ENCODE measurements at regions not wholly inside any gene's neighbourhood (a gene's known extent, or its start where the extent isn't known, plus 50 kb on each side); places are given as distances from the start of the nearest gene placed in this dataset.
"Not testable (repeated sequence)": the region's sequence is repeated elsewhere in the genome, so short reads cannot be mapped to it uniquely, and the experiment has no call there.

DNA sequence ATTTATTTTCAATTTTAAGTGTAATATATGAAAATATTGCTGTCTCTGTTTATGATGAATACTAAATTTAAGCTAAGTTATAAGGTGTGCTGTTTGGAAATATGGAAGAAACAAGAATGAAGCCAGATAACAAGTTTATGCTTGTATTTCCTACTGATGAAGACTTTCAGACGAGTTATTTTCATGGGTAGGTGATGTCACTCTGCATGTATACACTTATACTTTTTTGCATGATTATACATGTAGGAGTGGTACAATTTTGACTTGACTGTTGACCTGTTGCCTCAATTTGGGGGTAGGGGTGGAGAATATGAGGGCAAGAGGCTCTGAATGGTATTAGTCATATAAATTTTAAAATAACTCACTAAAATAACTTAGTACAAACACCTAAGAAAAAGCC, 133.7 kb downstream of the HAUS1 start:
- TF ChIP-seq ZNF70 (CRISPR knock-in tag; IDR thresholded peaks at IDR 0.05) (no peak), ARNTL (CRISPR knock-in tag; IDR thresholded peaks at IDR 0.05; ENCODE audit: borderline replicate concordance, low read depth) (no peak), ZFP30 (CRISPR knock-in tag; IDR thresholded peaks at IDR 0.05) (no peak), ZNF8 (CRISPR knock-in tag; IDR thresholded peaks at IDR 0.05) (no peak)
- TF ChIP-seq, protein P1, sequence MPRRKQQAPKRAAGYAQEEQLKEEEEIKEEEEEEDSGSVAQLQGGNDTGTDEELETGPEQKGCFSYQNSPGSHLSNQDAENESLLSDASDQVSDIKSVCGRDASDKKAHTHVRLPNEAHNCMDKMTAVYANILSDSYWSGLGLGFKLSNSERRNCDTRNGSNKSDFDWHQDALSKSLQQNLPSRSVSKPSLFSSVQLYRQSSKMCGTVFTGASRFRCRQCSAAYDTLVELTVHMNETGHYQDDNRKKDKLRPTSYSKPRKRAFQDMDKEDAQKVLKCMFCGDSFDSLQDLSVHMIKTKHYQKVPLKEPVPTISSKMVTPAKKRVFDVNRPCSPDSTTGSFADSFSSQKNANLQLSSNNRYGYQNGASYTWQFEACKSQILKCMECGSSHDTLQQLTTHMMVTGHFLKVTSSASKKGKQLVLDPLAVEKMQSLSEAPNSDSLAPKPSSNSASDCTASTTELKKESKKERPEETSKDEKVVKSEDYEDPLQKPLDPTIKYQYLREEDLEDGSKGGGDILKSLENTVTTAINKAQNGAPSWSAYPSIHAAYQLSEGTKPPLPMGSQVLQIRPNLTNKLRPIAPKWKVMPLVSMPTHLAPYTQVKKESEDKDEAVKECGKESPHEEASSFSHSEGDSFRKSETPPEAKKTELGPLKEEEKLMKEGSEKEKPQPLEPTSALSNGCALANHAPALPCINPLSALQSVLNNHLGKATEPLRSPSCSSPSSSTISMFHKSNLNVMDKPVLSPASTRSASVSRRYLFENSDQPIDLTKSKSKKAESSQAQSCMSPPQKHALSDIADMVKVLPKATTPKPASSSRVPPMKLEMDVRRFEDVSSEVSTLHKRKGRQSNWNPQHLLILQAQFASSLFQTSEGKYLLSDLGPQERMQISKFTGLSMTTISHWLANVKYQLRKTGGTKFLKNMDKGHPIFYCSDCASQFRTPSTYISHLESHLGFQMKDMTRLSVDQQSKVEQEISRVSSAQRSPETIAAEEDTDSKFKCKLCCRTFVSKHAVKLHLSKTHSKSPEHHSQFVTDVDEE (CRISPR knock-in tag; IDR thresholded peaks at IDR 0.05), result no peak
- TF ChIP-seq, protein P2, sequence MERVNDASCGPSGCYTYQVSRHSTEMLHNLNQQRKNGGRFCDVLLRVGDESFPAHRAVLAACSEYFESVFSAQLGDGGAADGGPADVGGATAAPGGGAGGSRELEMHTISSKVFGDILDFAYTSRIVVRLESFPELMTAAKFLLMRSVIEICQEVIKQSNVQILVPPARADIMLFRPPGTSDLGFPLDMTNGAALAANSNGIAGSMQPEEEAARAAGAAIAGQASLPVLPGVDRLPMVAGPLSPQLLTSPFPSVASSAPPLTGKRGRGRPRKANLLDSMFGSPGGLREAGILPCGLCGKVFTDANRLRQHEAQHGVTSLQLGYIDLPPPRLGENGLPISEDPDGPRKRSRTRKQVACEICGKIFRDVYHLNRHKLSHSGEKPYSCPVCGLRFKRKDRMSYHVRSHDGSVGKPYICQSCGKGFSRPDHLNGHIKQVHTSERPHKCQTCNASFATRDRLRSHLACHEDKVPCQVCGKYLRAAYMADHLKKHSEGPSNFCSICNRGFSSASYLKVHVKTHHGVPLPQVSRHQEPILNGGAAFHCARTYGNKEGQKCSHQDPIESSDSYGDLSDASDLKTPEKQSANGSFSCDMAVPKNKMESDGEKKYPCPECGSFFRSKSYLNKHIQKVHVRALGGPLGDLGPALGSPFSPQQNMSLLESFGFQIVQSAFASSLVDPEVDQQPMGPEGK (CRISPR knock-in tag; IDR thresholded peaks at IDR 0.05; ENCODE audit: borderline replicate concordance), result no peak
- no peak for ATAC-seq

DNA sequence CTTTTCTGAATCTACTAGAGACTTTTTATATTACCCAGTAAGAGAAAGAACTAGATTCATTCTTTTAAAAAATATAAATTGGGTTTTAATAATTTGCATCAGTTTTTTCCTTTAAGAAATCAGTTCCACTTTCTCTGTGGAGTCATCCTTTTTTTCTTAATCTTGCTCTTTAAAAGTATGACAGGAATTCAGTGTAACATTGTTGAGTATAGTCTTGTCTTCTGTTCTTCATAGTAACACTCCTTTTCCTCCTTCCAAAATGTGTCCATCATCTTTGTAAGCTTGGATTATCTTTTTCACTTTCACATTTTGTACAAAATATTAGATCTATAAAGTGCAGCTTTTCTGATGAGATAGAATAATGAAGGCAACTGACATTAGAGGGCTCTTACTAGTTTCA, 135.4 kb downstream of the HAUS1 start:
- TF ChIP-seq SNAI2 (CRISPR knock-in tag; IDR thresholded peaks at IDR 0.05), result no peak
- no peak for TF ChIP-seq ARNTL (CRISPR knock-in tag; IDR thresholded peaks at IDR 0.05; ENCODE audit: borderline replicate concordance, low read depth)
- TF ChIP-seq ZFP30 (CRISPR knock-in tag; IDR thresholded peaks at IDR 0.05), result no peak
- no peak for TF ChIP-seq ZFP3 (CRISPR knock-in tag; IDR thresholded peaks at IDR 0.05)
- TF ChIP-seq, protein P3, sequence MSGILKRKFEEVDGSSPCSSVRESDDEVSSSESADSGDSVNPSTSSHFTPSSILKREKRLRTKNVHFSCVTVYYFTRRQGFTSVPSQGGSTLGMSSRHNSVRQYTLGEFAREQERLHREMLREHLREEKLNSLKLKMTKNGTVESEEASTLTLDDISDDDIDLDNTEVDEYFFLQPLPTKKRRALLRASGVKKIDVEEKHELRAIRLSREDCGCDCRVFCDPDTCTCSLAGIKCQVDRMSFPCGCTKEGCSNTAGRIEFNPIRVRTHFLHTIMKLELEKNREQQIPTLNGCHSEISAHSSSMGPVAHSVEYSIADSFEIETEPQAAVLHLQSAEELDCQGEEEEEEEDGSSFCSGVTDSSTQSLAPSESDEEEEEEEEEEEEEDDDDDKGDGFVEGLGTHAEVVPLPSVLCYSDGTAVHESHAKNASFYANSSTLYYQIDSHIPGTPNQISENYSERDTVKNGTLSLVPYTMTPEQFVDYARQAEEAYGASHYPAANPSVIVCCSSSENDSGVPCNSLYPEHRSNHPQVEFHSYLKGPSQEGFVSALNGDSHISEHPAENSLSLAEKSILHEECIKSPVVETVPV (CRISPR knock-in tag; IDR thresholded peaks at IDR 0.05), result no peak
- TF ChIP-seq, protein P1 (CRISPR knock-in tag; IDR thresholded peaks at IDR 0.05), result no peak
- TF ChIP-seq, protein P4, sequence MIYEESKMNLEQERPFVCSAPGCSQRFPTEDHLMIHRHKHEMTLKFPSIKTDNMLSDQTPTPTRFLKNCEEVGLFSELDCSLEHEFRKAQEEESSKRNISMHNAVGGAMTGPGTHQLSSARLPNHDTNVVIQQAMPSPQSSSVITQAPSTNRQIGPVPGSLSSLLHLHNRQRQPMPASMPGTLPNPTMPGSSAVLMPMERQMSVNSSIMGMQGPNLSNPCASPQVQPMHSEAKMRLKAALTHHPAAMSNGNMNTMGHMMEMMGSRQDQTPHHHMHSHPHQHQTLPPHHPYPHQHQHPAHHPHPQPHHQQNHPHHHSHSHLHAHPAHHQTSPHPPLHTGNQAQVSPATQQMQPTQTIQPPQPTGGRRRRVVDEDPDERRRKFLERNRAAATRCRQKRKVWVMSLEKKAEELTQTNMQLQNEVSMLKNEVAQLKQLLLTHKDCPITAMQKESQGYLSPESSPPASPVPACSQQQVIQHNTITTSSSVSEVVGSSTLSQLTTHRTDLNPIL (CRISPR knock-in tag; IDR thresholded peaks at IDR 0.05; ENCODE audit: low read depth), result no peak
- no peak for TF ChIP-seq RARB (CRISPR knock-in tag; IDR thresholded peaks at IDR 0.05)
- TF ChIP-seq, protein P2 (CRISPR knock-in tag; IDR thresholded peaks at IDR 0.05; ENCODE audit: borderline replicate concordance), result no peak
- ATAC-seq, result peak; percentile 51; the same call in 2 of the 3 replicates

DNA sequence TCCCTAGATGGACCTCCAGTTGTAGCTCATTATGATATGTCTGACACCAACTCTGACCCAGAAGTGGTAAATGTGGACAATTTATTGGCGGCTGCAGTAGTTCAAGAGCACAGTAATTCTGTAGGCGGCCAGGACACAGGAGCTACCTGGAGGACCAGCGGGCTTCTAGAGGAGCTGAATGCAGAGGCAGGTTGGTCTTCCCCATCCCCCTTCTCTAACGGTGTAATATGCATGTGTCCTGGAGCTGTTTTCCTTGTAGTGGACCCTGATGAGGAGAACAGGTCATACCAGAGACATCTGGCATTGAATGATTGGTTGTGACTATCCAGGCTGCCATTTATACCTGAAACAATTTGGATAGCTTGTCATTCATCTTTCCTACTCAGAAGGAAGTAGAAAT, 135.8 kb downstream of the HAUS1 start:
- no peak for TF ChIP-seq BACH2 (CRISPR knock-in tag; IDR thresholded peaks at IDR 0.05; ENCODE audit: borderline replicate concordance)
- TF ChIP-seq, protein P3 (CRISPR knock-in tag; IDR thresholded peaks at IDR 0.05), result no peak
- no peak for TF ChIP-seq RARB (CRISPR knock-in tag; IDR thresholded peaks at IDR 0.05)
- TF ChIP-seq ZFP3 (CRISPR knock-in tag; IDR thresholded peaks at IDR 0.05), result no peak
- TF ChIP-seq ARNTL (CRISPR knock-in tag; IDR thresholded peaks at IDR 0.05; ENCODE audit: borderline replicate concordance, low read depth), result no peak
- TF ChIP-seq ZNF565 (CRISPR knock-in tag; conservative IDR thresholded peaks at IDR 0.05; ENCODE audit: low read depth), result no peak
- no peak for TF ChIP-seq SNAI2 (CRISPR knock-in tag; IDR thresholded peaks at IDR 0.05)
- TF ChIP-seq TOX (CRISPR knock-in tag; IDR thresholded peaks at IDR 0.05; ENCODE audit: borderline replicate concordance), result no peak
- no peak for TF ChIP-seq ESRRG (CRISPR knock-in tag; IDR thresholded peaks at IDR 0.05)
- TF ChIP-seq ISL1 (CRISPR knock-in tag; IDR thresholded peaks at IDR 0.05), result no peak
- ATAC-seq, result no peak

DNA sequence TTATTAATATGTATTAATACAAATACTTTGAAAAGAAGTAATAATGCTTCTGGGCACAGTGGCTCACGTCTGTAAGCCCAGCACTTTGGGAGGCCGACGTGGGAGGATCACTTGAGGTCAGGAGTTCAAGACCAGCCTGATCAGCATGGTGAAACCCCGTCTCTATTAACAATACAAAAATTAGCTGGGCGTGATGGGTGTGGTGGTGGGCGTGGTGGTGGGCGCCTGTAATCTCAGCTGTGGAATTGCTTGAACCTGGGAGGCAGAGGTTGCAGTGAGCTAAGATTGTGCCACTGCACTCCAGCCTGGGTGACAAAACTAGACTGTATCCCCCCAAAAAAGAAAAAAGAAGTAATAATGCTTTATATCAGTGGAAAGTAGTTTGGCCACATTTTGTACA, 137.2 kb downstream of the HAUS1 start:
- ATAC-seq, result not testable (repeated sequence)

Data from SK-N-SH treated with all-trans-retinoic acid at 6 μM for 48 hours (cell line).